Erythroblast (primary cell): ENCODE measurements at regions not wholly inside any gene's neighbourhood (a gene's known extent, or its start where the extent isn't known, plus 50 kb on each side); places are given as distances from the start of the nearest gene placed in this dataset.

ENCODE experiments used
- GATA1 ChIP-seq: IDR thresholded peaks from 2 replicates; pipeline ENCODE4 v1.6.1; 2011; ENCODE audit warnings: low read depth, mild to moderate bottlenecking, control low read depth, low read length, moderate library complexity
- POLR2A ChIP-seq: IDR thresholded peaks from 2 replicates; pipeline ENCODE4 v1.6.1; 2011; ENCODE audit warnings: mild to moderate bottlenecking, low read length

- TF ChIP-seq POLR2A (no peak), GATA1 (no peak)
Observed at GRCh38 chr6:119604124-119604523, 254.6 kb upstream of the MAN1A1 start.
